NCI-H345 (cell line): ENCODE measurements at regions not wholly inside any gene's neighbourhood (a gene's known extent, or its start where the extent isn't known, plus 50 kb on each side); places are given as distances from the start of the nearest gene placed in this dataset.
"Not testable (repeated sequence)": the region's sequence is repeated elsewhere in the genome, so short reads cannot be mapped to it uniquely, and the experiment has no call there.

Experiments used
- DNase-seq: peaks from one replicate; lab custom pipeline; 2025; lab: John Stamatoyannopoulos, UW

- no peak for DNase-seq
These were observed 170.4 kb downstream of the PTPRC start for GRCh38 chr1:198809247-198809646.

GRCh38 chr1:198811449-198811848 is 172.6 kb downstream of the PTPRC start:
- DNase-seq = no peak

- DNase-seq = no peak
These were observed 184.8 kb downstream of the PTPRC start for GRCh38 chr1:198823626-198824025.

GRCh38 chr1:198825254-198825653 is 186.4 kb downstream of the PTPRC start:
- no peak for DNase-seq

GRCh38 chr1:198829356-198829755 is 190.5 kb downstream of the PTPRC start:
- no peak for DNase-seq

- no peak for DNase-seq
These were observed 191.1 kb downstream of the PTPRC start for GRCh38 chr1:198829944-198830343.

- no peak for DNase-seq
These were observed 191.6 kb downstream of the PTPRC start for GRCh38 chr1:198830412-198830811.

- DNase-seq = no peak
These were observed 195.1 kb downstream of the PTPRC start for GRCh38 chr1:198833706-198834503.

GRCh38 chr1:198837278-198838021 is 198.6 kb downstream of the PTPRC start:
- DNase-seq = no peak

- no peak for DNase-seq
These were observed 199.1 kb downstream of the PTPRC start for GRCh38 chr1:198838022-198838342.

- DNase-seq = no peak
These were observed 202.6 kb downstream of the PTPRC start for GRCh38 chr1:198841477-198841876.

GRCh38 chr1:198842686-198843085 is 203.8 kb downstream of the PTPRC start:
- DNase-seq = no peak

- no peak for DNase-seq
These were observed 206.4 kb downstream of the PTPRC start for GRCh38 chr1:198845271-198845670.

- no peak for DNase-seq
These were observed 207.0 kb downstream of the PTPRC start for GRCh38 chr1:198845851-198846250.

- DNase-seq = no peak
These were observed 207.7 kb downstream of the PTPRC start for GRCh38 chr1:198846556-198846955.

- no peak for DNase-seq
These were observed 209.4 kb downstream of the PTPRC start for GRCh38 chr1:198848206-198848605.

GRCh38 chr1:198848649-198849048 is 209.8 kb downstream of the PTPRC start:
- DNase-seq = no peak

- no peak for DNase-seq
These were observed 210.3 kb downstream of the PTPRC start for GRCh38 chr1:198849093-198849492.

GRCh38 chr1:198850196-198850595 is 211.4 kb downstream of the PTPRC start:
- no peak for DNase-seq

- DNase-seq = not testable (repeated sequence)
These were observed 212.1 kb downstream of the PTPRC start for GRCh38 chr1:198850966-198851365.

GRCh38 chr1:198856601-198857000 is 217.8 kb downstream of the PTPRC start:
- DNase-seq = no peak

GRCh38 chr1:198858033-198858432 is 219.2 kb downstream of the PTPRC start:
- DNase-seq = no peak

- no peak for DNase-seq
These were observed 221.5 kb downstream of the PTPRC start for GRCh38 chr1:198860371-198860770.

GRCh38 chr1:198861636-198862035 is 222.8 kb downstream of the PTPRC start:
- DNase-seq = no peak
